GM23338 (cell line): ENCODE measurements at regions not wholly inside any gene's neighbourhood (a gene's known extent, or its start where the extent isn't known, plus 50 kb on each side); places are given as distances from the start of the nearest gene placed in this dataset.

Experiments used
- ATAC-seq: fragments of 200-7000 bp; cut with Tn5 transposase; 3 replicates; pipeline ENCODE4 v1.9.1; 2020
- DNase-seq: peaks from one replicate; pipeline ENCODE4 v3.0.0-alpha.2; 2015; ENCODE audit warnings: low spot score
- H2AFZ ChIP-seq: fragments of 200-600 bp; sonication (generic); 2 replicates; pipeline ENCODE4 v1.8.0; 2016; ENCODE audit warnings: antibody characterized with exemption, mild to moderate bottlenecking, moderate library complexity
- H3F3A ChIP-seq: fragments of 200-600 bp; sonication (generic); replicated peaks from 2 replicates; pipeline ENCODE4 v1.8.0; 2017; ENCODE audit warnings: antibody characterized with exemption, mixed run types, low read depth
- H3K27ac ChIP-seq: fragments of 200-600 bp; sonication (generic); 2 replicates; pipeline ENCODE4 v1.6.1; 2016; ENCODE audit warnings: low read depth
- H3K27me3 ChIP-seq: fragments of 200-600 bp; sonication (generic); 2 replicates; pipeline ENCODE4 v1.8.0; 2016; ENCODE audit warnings: mild to moderate bottlenecking, mixed run types, moderate library complexity; ENCODE audit not compliant: insufficient read depth
- H3K36me3 ChIP-seq: fragments of 200-600 bp; sonication (generic); 2 replicates; pipeline ENCODE4 v1.8.0; 2016; ENCODE audit warnings: mild to moderate bottlenecking; ENCODE audit not compliant: insufficient read depth
- H3K4me1 ChIP-seq: fragments of 200-600 bp; sonication (generic); 2 replicates; pipeline ENCODE4 v1.8.0; 2016; ENCODE audit warnings: mild to moderate bottlenecking, moderate library complexity; ENCODE audit not compliant: insufficient read depth
- H3K4me2 ChIP-seq: fragments of 200-600 bp; sonication (generic); 2 replicates; pipeline ENCODE4 v1.7.1; 2017; ENCODE audit warnings: mixed run types
- H3K4me3 ChIP-seq: fragments of 200-600 bp; sonication (generic); 2 replicates; pipeline ENCODE4 v1.6.1; 2016; ENCODE audit warnings: mixed run types
- H3K79me2 ChIP-seq: fragments of 200-600 bp; sonication (generic); replicated peaks from 2 replicates; pipeline ENCODE4 v1.8.0; 2017; ENCODE audit warnings: mild to moderate bottlenecking; ENCODE audit not compliant: insufficient read depth
- H3K9me2 ChIP-seq: fragments of 200-600 bp; sonication (generic); 2 replicates; pipeline ENCODE4 v1.8.0; 2017; ENCODE audit not compliant: insufficient read depth
- H4K20me1 ChIP-seq: fragments of 200-600 bp; sonication (generic); replicated peaks from 2 replicates; pipeline ENCODE4 v1.8.0; 2017; ENCODE audit warnings: mild to moderate bottlenecking; ENCODE audit not compliant: insufficient read depth
- H3K27ac Mint-ChIP-seq: 2 replicates; pipeline ENCODE4 v1.8.0; 2020; ENCODE audit warnings: inconsistent platforms, mild to moderate bottlenecking, moderate library complexity, mixed read lengths
- H3K27me3 Mint-ChIP-seq: 3 replicates; pipeline ENCODE4 v1.8.0; 2022; ENCODE audit warnings: low read depth, mild to moderate bottlenecking, moderate library complexity, mixed read lengths, inconsistent platforms; ENCODE audit not compliant: insufficient read depth, poor library complexity
- H3K36me3 Mint-ChIP-seq: 3 replicates; pipeline ENCODE4 v1.8.0; 2021; ENCODE audit warnings: low read depth, mild to moderate bottlenecking, inconsistent platforms, moderate library complexity, mixed read lengths
- H3K4me1 Mint-ChIP-seq: 3 replicates; pipeline ENCODE4 v1.8.0; 2020; ENCODE audit warnings: mild to moderate bottlenecking, inconsistent platforms, mixed read lengths
- H3K4me3 Mint-ChIP-seq: 3 replicates; pipeline ENCODE4 v1.8.0; 2021; ENCODE audit warnings: moderate library complexity, mild to moderate bottlenecking, inconsistent platforms, mixed read lengths
- H3K9me3 Mint-ChIP-seq: 3 replicates; pipeline ENCODE4 v1.8.0; 2020; ENCODE audit warnings: moderate library complexity, mild to moderate bottlenecking, inconsistent platforms, mixed read lengths
- CREB1 ChIP-seq: fragments of 250-450 bp; sonication (Bioruptor Pico); IDR thresholded peaks from 2 replicates; pipeline ENCODE4 v1.5.0; 2020; ENCODE audit warnings: low read depth, mild to moderate bottlenecking, moderate library complexity
- EZH2 ChIP-seq: fragments of 200-600 bp; sonication (generic); IDR thresholded peaks from one replicate; pipeline ENCODE4 v1.8.0; 2017; ENCODE audit warnings: antibody characterized with exemption, mild to moderate bottlenecking, low read depth; ENCODE audit not compliant: unreplicated experiment
- EZH2phosphoT487 ChIP-seq: fragments of 200-600 bp; sonication (generic); IDR thresholded peaks from one replicate; pipeline ENCODE4 v1.8.1; 2018; ENCODE audit warnings: antibody characterized with exemption; ENCODE audit not compliant: unreplicated experiment
- JUNB ChIP-seq: IDR thresholded peaks from one replicate; pipeline ENCODE4 v1.6.1; 2016; ENCODE audit warnings: antibody characterized with exemption; ENCODE audit not compliant: unreplicated experiment
- NANOG ChIP-seq: IDR thresholded peaks from 2 replicates; pipeline ENCODE4 v1.6.1; 2016; ENCODE audit warnings: antibody characterized with exemption, borderline replicate concordance
- POLR2AphosphoS5 ChIP-seq: IDR thresholded peaks from 2 replicates; pipeline ENCODE4 v1.6.1; 2016; ENCODE audit warnings: antibody characterized with exemption, low read depth
- STAT1 ChIP-seq: IDR thresholded peaks from one replicate; pipeline ENCODE4 v1.6.1; 2016; ENCODE audit warnings: antibody characterized with exemption; ENCODE audit not compliant: unreplicated experiment
- ZNF114 ChIP-seq: fragments of 250-450 bp; sonication (Bioruptor Pico); IDR thresholded peaks from 2 replicates; pipeline ENCODE4 v1.5.0; 2020; ENCODE audit warnings: mild to moderate bottlenecking, moderate library complexity
- ZNF331 ChIP-seq: fragments of 250-450 bp; sonication (Bioruptor Pico); IDR thresholded peaks from 2 replicates; pipeline ENCODE4 v1.5.0; 2020; ENCODE audit warnings: low read depth, mild to moderate bottlenecking, moderate library complexity
- TF ChIP-seq, protein P1 (sequence below): fragments of 250-450 bp; sonication (Bioruptor Pico); IDR thresholded peaks from 2 replicates; pipeline ENCODE4 v1.5.0; 2020; ENCODE audit warnings: mild to moderate bottlenecking, moderate library complexity
- TF ChIP-seq, protein P2 (sequence below): IDR thresholded peaks from 2 replicates; pipeline ENCODE4 v1.6.1; 2016; ENCODE audit warnings: antibody characterized with exemption
- TF ChIP-seq, protein P3 (sequence below), 2 experiments: fragments of 200-600 bp in 1 of 2; sonication (generic) in 1 of 2; conservative IDR thresholded peaks; 2 replicates each; pipeline versions ENCODE4 v1.5.1 to v1.6.1; 2016 to 2017; ENCODE audit warnings: antibody characterized with exemption in 2 of 2, low read depth in 2 of 2, mild to moderate bottlenecking in 2 of 2, moderate library complexity in 1 of 2
- TF ChIP-seq, protein P4 (sequence below): IDR thresholded peaks from one replicate; pipeline ENCODE4 v1.6.1; 2018; ENCODE audit warnings: antibody characterized with exemption; ENCODE audit not compliant: unreplicated experiment

DNA sequence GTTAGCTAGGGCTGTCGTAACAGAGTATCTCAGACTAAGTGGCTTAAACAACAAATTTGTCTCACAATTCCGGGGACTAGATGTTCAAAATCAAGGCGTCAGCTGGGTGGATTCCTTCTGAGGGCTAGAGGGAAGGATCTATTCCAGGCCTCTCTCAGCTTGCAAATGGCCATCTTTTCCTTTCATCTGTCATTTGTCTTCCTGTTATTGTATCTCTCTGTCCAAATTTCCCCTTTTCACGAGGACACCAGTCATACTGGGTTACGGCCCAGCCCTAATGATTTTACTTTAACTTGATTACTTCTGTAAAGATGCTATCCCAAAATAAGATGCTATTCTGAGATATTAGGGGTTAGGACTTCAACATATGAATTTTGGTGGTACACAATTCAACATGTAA is 119.0 kb upstream of the CPSF6 start (continued):
- TF ChIP-seq CREB1 (CRISPR knock-in tag), result no peak

DNA sequence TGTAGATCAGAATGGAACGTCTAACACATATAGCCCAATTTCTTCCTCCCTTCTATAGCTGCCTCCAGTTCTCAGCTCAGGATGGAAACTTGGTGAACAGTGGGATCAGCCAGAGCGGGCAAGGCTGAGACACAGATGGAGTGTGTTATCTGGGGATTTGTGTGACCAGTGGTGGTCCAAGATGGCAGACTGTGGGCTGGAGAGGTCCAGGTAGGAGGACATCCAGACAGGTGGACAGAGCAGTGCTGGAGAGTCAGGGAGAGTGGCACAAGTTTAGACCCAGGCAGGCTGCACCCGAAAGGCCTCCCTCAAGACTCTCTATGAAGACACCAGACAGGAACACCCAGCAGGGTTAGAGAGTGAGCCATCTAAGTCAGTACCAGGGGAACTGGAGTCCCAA is 116.1 kb upstream of the CPSF6 start:
- H4K20me1 ChIP-seq, result no peaks in the 10 kb centered on the region
- no peak for ATAC-seq
- H3F3A ChIP-seq, result no peaks in the 10 kb centered on the region
- Mint-ChIP-seq H3K9me3 (no peaks in the 10 kb centered on the region), H3K27me3 (peaks cover 3% of the 10 kb centered on the region), H3K4me1 (peaks cover 18% of the 10 kb centered on the region), H3K36me3 (no peaks in the 10 kb centered on the region), H3K4me3 (no peak overlapping the region), H3K27ac (no peak overlapping the region)
- TF ChIP-seq, protein P1, sequence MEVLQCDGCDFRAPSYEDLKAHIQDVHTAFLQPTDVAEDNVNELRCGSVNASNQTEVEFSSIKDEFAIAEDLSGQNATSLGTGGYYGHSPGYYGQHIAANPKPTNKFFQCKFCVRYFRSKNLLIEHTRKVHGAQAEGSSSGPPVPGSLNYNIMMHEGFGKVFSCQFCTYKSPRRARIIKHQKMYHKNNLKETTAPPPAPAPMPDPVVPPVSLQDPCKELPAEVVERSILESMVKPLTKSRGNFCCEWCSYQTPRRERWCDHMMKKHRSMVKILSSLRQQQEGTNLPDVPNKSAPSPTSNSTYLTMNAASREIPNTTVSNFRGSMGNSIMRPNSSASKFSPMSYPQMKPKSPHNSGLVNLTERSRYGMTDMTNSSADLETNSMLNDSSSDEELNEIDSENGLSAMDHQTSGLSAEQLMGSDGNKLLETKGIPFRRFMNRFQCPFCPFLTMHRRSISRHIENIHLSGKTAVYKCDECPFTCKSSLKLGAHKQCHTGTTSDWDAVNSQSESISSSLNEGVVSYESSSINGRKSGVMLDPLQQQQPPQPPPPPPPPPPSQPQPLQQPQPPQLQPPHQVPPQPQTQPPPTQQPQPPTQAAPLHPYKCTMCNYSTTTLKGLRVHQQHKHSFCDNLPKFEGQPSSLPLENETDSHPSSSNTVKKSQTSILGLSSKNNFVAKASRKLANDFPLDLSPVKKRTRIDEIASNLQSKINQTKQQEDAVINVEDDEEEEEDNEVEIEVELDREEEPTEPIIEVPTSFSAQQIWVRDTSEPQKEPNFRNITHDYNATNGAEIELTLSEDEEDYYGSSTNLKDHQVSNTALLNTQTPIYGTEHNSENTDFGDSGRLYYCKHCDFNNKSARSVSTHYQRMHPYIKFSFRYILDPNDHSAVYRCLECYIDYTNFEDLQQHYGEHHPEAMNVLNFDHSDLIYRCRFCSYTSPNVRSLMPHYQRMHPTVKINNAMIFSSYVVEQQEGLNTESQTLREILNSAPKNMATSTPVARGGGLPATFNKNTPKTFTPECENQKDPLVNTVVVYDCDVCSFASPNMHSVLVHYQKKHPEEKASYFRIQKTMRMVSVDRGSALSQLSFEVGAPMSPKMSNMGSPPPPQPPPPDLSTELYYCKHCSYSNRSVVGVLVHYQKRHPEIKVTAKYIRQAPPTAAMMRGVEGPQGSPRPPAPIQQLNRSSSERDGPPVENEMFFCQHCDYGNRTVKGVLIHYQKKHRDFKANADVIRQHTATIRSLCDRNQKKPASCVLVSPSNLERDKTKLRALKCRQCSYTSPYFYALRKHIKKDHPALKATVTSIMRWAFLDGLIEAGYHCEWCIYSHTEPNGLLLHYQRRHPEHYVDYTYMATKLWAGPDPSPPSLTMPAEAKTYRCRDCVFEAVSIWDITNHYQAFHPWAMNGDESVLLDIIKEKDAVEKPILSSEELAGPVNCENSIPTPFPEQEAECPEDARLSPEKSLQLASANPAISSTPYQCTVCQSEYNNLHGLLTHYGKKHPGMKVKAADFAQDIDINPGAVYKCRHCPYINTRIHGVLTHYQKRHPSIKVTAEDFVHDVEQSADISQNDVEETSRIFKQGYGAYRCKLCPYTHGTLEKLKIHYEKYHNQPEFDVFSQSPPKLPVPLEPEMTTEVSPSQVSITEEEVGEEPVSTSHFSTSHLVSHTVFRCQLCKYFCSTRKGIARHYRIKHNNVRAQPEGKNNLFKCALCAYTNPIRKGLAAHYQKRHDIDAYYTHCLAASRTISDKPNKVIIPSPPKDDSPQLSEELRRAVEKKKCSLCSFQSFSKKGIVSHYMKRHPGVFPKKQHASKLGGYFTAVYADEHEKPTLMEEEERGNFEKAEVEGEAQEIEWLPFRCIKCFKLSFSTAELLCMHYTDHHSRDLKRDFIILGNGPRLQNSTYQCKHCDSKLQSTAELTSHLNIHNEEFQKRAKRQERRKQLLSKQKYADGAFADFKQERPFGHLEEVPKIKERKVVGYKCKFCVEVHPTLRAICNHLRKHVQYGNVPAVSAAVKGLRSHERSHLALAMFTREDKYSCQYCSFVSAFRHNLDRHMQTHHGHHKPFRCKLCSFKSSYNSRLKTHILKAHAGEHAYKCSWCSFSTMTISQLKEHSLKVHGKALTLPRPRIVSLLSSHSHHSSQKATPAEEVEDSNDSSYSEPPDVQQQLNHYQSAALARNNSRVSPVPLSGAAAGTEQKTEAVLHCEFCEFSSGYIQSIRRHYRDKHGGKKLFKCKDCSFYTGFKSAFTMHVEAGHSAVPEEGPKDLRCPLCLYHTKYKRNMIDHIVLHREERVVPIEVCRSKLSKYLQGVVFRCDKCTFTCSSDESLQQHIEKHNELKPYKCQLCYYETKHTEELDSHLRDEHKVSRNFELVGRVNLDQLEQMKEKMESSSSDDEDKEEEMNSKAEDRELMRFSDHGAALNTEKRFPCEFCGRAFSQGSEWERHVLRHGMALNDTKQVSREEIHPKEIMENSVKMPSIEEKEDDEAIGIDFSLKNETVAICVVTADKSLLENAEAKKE (CRISPR knock-in tag), result no peak
- TF ChIP-seq CREB1 (CRISPR knock-in tag) (no peak), JUNB (no peak), NANOG (no peak), EZH2 (no peak), ZNF114 (CRISPR knock-in tag) (no peak), STAT1 (no peak), POLR2AphosphoS5 (no peak), ZNF331 (CRISPR knock-in tag) (no peak), EZH2phosphoT487 (no peak)
- TF ChIP-seq, protein P2, sequence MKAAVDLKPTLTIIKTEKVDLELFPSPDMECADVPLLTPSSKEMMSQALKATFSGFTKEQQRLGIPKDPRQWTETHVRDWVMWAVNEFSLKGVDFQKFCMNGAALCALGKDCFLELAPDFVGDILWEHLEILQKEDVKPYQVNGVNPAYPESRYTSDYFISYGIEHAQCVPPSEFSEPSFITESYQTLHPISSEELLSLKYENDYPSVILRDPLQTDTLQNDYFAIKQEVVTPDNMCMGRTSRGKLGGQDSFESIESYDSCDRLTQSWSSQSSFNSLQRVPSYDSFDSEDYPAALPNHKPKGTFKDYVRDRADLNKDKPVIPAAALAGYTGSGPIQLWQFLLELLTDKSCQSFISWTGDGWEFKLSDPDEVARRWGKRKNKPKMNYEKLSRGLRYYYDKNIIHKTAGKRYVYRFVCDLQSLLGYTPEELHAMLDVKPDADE, result no peak
- TF ChIP-seq, protein P3, sequence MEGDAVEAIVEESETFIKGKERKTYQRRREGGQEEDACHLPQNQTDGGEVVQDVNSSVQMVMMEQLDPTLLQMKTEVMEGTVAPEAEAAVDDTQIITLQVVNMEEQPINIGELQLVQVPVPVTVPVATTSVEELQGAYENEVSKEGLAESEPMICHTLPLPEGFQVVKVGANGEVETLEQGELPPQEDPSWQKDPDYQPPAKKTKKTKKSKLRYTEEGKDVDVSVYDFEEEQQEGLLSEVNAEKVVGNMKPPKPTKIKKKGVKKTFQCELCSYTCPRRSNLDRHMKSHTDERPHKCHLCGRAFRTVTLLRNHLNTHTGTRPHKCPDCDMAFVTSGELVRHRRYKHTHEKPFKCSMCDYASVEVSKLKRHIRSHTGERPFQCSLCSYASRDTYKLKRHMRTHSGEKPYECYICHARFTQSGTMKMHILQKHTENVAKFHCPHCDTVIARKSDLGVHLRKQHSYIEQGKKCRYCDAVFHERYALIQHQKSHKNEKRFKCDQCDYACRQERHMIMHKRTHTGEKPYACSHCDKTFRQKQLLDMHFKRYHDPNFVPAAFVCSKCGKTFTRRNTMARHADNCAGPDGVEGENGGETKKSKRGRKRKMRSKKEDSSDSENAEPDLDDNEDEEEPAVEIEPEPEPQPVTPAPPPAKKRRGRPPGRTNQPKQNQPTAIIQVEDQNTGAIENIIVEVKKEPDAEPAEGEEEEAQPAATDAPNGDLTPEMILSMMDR (conservative IDR thresholded peaks at IDR 0.05; ENCODE audit: low read depth in 2 of 2), result no peak
- TF ChIP-seq, protein P4, sequence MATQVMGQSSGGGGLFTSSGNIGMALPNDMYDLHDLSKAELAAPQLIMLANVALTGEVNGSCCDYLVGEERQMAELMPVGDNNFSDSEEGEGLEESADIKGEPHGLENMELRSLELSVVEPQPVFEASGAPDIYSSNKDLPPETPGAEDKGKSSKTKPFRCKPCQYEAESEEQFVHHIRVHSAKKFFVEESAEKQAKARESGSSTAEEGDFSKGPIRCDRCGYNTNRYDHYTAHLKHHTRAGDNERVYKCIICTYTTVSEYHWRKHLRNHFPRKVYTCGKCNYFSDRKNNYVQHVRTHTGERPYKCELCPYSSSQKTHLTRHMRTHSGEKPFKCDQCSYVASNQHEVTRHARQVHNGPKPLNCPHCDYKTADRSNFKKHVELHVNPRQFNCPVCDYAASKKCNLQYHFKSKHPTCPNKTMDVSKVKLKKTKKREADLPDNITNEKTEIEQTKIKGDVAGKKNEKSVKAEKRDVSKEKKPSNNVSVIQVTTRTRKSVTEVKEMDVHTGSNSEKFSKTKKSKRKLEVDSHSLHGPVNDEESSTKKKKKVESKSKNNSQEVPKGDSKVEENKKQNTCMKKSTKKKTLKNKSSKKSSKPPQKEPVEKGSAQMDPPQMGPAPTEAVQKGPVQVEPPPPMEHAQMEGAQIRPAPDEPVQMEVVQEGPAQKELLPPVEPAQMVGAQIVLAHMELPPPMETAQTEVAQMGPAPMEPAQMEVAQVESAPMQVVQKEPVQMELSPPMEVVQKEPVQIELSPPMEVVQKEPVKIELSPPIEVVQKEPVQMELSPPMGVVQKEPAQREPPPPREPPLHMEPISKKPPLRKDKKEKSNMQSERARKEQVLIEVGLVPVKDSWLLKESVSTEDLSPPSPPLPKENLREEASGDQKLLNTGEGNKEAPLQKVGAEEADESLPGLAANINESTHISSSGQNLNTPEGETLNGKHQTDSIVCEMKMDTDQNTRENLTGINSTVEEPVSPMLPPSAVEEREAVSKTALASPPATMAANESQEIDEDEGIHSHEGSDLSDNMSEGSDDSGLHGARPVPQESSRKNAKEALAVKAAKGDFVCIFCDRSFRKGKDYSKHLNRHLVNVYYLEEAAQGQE, result no peak
- peak overlapping the region; percentile 18; the same call in 1 of the 2 replicates for H2AFZ ChIP-seq
- peaks cover 9% of the 10 kb centered on the region; the same call in 1 of the 2 replicates for H3K4me1 ChIP-seq
- H3K4me2 ChIP-seq, result no peak overlapping the region
- no peaks in the 10 kb centered on the region for H3K36me3 ChIP-seq
- H3K4me3 ChIP-seq, result no peak overlapping the region
- no peaks in the 10 kb centered on the region for H3K27me3 ChIP-seq
- H3K27ac ChIP-seq, result no peak overlapping the region
- no peaks in the 10 kb centered on the region for H3K9me2 ChIP-seq
- no peaks in the 10 kb centered on the region for H3K79me2 ChIP-seq
- DNase-seq, result no peak
